ENCODE measurements at regions not wholly inside any gene's neighbourhood (a gene's known extent, or its start where the extent isn't known, plus 50 kb on each side); places are given as distances from the start of the nearest gene placed in this dataset.
"Not testable (repeated sequence)": the region's sequence is repeated elsewhere in the genome, so short reads cannot be mapped to it uniquely, and the experiment has no call there.

DNA sequence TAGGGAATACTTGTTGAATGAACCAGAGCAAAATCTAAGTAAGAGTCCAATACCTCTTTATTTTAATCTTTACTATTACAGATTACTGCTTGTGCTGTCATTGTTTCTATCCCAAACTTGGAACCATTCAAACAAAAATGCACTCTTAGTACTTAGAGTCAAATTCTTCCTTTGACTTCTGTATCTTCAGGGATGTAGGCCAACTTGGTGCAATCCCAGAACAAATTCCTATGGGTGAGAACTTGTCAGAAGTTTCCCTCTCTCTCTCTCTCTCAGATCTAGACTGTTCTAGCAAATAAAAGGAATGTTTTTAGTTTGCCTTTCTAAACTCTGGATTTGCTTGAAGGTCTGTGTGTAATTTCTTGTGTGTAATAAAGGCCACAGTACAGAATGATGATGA is 329.0 kb upstream of the TMTC4 start:
- DNase-seq: no peak

DNA sequence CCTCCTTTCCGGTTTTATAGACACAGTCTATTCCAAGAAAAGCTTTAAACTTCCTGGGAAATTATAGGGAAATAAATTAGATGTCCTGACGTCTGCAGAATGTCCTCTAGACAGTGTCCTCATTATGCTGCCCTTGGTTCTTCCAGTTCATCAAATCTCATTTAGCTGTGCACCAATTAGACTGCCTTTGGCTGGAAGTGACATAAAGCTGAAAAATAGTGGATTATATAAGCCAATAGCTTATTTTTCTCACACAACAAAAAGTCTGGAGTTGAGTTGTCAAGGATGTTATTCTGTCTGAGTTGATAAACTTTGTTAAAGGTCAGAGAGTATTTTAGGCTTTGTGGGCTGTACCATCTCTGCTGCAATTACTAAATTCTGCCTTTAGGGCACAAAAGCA is 314.8 kb upstream of the TMTC4 start:
- DNase-seq: no peak

DNA sequence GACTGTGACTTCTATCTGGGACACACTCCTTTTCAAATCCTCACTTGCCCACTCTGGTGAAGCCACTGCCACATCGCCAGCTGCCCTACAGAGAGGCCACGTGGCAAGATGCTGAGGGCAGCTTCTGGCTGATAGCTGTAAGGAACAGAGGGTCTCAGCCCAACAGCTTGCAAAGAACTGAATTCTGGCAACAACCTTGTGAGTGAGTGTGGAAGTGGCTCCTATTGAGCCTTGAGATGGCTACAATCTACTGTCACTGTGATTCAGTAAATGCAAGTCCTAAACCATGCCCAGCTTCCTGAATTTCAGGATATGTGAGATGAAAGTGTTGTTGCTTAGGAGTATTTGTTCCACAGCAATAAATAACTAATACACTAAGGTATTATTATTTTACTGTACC is 314.3 kb upstream of the TMTC4 start:
- no peak for DNase-seq

DNA sequence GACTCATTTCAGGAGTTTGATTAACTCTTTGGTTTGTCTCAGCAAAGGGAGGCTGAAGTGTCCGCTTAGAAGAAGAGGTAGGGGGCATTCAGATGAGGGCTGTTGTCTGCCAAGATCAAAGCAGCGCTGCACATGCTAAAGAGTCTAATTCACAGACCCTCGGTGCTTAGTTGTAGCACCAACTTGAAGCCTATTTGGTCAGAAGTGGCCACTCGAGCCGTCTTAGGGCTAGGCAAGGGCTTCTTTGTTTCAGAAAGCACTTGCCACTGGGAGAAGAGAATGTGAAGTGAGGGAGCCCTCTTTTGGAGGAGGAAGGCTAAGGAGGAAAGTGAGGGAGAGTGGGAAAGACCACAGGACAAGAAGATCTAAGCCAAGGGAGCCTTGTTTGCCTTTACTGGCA is 313.4 kb upstream of the TMTC4 start:
- DNase-seq: no peak

DNA sequence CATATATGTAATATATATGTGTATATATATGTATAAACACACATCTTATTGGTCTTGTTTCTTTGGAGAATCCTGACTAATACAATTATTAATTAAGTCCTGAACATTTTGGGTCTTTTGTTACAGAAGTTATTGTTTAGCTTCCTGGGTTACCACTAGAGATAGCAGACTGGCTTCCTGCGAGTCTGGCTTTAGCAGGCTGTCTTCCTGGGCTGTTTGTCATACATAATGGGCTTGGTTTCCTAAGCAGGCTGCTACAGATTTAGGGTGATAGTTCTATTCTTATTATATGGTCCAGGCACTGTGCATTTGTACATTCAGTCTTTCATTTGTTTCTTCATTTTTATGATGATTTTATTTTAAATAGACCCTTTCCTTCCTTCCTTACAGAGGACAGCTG is 312.0 kb upstream of the TMTC4 start:
- DNase-seq: no peak

DNA sequence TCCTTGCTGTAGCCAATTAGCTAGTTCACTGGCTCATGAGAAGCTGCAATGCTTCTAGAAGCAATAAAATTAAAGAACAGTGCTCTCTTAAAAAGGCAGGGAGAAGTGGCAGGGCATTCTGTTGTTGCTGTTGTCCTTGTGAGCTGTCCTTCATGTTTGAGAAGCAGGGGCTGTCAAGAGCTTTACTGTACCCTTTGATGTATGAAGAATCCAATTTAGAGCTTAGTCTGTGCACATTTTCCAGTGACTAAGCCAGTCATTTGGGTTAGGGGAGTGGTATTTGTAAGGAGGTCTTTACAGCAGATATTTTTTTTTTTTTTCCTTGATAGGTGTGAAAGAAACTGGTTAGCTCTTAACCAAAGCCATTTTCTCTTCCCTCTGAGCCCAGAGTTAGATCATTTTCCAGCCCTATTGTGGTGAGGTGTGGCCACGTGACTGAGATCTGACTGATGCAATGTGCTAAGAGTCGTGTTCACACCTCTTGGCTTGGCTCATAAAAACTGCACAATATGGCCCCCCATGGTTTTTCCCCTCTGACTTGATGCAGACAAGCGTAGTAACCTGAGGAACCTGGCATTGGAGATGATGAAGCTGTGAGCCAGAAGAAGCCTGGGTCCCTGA is 309.6 kb upstream of the TMTC4 start:
- no peak for DNase-seq

DNA sequence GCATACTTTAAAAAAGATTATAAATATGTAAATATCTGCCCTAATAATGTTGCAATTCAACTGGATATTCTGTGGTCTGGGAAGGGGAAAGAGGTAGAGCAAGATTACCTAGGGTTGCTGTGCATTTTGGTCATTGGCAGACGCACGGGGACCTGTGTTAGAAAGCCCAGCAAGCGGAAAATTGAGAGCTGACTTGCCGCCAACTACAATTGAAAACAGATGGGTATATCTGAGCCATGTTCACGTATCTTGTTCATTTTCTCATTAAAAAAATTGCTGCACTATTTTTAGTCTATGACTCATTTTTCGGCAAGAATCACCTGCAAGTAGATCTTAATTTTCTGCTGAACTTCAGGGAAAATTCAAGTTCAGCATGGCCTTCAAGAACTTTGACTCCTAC is 308.5 kb upstream of the TMTC4 start:
- DNase-seq: no peak

DNA sequence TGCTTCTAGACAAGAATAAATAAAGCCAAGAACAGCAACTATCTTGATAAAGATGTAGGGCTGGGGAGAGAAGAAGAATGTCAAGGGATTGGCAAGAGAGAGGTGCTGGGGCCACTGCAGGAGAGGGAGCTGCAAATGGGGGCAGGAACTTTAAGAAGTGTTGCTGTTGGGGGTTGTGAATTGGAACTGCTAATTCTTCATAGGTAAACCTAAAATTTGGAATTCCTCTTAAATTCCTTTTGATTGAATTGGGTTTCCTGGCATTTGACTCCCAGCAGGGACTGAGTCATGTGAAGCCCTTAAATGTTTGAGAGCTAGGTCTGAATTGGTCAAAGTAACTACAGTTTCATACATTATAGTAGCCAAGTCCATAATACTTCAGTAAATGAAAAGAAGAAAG is 305.6 kb upstream of the TMTC4 start:
- DNase-seq: no peak

DNA sequence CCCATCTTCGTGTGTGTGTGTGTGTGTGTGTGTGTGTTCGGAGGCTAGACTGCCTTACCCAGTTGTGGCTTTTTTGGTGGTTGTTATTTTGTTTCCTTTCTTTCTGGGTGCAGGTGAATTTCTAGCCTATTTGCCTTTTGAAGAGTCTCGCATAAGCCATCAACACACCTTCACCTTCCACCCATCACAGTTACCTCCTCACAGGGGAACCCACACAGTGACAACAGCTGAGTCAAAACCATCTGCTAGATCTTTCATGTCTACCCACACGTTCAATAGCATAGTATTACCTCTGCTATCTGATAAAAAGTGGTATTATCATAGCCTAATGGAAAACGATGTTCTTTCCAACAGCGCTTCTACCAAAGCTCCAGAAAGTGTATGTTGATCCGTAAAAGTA is 303.2 kb upstream of the TMTC4 start:
- no peak for DNase-seq

DNA sequence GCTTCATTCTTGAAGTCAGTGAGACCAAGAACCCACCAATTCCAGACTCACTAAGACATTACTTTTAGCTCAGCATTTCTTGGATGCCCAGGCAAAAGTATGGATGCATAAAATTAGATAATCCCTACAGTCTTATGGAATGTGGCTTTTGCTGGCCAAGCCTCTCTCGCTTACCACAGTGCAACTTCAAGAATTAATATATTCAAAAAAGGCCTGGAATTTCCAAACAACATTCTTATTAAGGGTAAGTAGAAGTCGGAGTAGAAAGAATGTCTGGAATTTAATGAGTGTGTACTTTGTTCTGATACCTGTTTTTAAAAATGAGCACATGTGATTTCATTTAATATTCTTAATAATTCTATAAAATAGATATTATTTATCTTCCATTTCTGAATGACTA is 302.4 kb upstream of the TMTC4 start:
- no peak for DNase-seq

DNA sequence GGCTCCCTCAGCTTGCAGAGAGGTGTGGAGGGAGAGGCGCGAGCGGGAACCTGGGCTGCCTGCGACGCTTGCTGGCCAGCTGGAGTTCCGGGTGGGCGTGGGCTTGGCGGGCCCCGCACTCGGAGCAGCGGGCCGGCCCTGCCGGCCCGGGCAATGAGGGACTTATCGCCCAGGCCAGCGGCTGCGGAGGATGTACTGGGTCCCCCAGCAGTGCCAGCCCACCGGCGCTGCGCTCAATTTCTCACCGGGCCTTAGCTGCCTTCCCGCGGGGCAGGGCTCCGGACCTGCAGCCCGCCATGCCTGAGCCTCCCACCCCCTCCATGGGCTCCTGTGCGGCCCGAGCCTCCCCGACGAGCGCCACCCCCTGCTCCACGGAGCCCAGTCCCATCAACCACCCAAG is 301.1 kb upstream of the TMTC4 start:
- not testable (repeated sequence) for DNase-seq

DNA sequence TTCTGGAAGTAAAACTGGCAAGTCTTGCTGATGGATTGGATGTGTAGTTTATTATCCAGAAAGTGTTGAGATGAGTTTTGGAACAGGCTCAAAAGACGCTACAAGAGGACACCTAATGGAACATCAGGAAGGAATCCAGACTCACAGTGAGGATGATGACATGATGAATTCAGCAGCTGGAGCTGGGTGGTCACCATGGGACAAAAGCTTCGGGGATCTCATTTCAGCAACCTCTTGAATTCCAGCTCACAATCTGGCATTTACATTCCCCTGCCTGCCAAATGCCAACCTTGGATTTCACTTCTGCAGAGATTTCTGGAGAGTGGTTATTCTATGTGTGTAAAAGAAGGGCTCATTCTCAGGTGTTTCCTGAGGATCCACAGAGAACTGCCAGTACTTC is 288.0 kb upstream of the TMTC4 start:
- no peak for DNase-seq

DNA sequence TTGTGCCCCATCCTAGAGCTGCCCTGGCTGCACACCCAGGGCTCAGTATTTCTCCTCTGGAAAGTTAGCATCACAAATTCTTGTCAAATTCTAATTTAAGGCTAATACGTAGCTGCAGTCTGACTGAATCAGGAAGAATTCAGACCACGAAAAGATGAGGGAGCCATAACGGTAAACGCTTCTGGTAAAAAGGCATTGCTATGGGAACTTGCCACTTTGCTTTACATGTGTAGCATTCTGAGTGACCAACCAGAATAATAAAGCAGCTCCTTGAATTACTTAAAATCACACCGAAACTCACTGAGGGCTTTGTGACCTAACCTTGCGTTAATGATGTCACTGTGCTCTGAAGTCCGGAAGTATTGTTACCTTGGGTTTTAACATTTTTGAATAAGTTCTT is 286.6 kb upstream of the TMTC4 start:
- no peak for DNase-seq

DNA sequence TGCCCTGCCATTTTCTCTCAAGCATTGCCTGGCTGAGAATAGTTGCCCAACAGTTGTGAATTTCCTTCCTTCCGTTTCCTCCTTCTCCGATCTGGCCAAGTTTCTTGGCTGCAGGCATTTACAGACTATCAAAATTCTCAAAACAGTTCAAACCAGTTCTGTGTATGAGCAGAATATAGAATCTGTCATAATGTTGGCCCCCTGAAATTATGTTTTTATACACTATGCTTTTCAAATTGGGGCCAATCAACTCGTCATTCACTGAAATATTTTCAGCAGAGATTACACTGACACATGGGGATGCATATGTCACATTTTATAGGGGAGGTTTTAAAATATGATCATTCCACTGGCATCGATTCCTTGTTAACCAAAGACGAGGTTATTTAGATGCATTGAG is 284.2 kb upstream of the TMTC4 start:
- DNase-seq: no peak

DNA sequence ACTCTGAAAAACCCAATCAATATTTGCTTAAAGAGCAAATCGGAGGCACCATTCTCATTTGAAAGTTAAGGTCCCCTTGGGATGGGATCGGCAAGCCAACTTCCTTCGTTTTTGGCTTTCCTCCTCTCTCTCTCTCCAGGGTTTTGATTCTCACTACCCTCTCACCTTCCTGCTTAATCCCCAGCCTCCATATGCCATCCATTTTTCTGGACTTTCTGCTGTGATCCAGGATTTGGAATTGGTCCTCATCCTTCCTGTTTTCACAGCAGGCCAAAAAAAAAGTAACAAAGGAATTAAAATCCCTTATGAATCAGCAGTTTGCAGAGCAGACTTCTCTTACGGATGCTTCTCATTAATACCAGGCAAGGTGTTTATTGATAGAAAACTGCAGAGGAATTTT is 283.1 kb upstream of the TMTC4 start:
- DNase-seq: no peak

DNA sequence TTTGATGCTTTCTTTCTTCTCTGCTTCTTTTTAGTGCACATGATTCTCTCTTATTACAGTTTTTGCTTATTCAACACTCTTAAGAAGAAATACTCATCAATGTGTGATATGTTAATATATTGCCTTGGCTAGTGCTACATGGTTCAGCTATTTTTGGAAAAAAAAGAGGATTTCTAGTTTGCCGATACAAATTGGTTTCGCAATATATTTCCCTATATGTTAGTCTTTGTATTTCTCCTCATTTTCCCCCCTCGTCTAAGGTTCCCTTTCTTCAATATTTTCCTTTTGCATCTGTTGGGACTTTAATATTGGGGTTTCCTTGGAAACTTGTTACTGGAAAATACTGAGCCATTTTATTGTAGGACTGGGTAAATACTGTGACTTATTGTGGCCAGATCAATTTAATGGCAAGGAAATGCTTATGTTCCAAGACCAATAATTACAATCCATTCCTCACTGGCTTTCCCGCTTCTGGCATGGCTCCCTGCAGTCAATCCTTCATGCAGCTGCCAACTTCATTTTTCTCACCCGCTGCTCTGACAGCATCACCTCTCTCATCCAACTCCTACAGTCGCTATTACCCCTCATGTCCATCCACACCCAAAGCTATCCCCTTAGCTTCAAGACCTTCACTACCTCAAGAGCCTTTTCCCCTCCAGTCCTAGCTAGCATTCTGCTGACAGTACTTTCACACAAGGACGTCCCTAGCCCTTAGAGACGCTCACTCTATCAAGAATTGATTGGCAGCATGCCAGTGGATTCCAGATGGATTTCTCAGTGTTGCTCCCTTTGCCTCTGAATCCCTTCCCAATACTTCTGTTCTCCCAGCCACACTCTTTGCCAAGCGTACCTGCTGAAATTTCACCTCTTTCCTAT is 280.1 kb upstream of the TMTC4 start:
- no peak for DNase-seq

DNA sequence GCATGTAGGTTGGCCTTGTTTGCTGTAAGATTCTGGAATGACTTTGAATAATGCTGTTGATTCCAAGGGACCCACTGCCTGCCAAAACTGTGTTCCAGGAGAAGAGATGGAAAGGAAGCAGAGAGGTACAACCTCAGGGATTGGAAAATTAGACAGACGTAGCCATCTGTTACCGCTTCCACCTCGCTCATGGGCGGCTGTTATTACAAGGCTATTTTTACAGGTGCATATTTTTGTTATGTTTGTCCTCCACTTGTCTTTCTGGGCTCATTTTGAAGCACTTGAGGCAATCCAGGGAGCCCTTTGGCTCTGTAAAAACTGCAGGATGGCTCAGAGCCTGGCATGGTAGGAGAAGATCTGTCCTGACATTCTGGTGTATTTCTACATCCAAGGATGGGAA is 276.4 kb upstream of the TMTC4 start:
- no peak for DNase-seq

DNA sequence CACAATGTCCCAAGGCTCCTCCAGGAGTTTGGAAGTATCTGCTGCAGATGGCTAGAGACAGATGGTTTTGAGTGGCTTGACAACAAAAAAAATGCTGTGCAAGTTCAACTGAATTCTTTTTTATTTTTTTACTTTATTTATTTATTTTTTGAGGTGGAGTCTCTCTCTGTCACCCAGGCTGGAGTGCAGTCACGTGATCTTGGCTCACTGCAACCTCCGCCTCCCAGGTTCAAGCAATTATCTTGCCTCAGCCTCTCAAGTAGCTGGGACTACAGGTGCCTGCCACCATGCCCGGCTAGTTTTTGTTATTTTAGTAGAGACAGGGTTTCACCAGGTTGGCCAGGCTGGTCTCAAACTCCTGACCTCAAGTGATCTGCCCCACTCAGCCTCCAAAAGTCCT is 274.3 kb upstream of the TMTC4 start:
- DNase-seq: not testable (repeated sequence)

DNA sequence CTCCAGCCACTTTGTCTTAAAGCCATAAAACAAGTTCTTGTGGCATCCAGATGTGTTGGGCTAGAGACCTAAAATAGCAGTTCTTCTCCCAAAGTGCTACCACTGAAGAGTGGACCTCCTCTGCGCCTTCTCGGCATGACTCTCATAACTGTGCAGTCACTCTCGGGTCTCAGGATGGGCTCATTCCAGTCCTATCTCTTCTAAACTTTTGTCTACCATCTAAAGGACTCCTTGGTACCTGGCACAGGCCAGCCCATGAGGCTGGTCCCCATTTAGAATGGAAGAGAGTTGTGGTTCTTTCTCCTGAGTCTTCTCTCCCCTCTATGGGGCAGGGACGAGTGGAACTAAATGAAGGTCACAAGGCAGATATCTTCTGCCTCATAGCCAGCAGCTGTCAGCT is 272.0 kb upstream of the TMTC4 start:
- no peak for DNase-seq

DNA sequence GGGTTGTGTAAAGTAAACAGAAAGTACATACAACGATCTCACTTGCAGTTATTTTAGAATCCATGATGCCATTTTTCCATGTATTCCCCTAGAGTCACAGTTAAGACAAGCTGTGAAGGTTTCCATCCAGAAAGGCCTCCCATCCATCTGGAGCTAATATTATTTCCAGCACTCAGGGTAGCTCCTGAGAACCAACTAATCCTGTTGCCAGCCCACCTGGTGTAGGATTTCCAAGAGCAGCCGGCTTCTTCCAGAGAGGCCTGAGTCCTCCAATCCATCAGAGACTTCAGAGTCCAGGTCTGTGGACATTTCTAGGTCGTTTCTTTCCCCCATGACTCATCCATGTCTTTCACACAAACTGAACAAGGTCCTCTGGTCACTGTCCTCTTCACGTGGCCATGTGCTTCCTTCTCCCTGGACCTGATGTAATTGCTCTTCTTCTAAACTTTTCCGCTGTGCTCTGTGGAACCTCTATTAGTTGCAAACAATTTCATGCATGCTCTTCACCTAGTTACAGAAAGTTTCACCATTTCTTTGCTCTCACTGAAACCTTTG is 270.3 kb upstream of the TMTC4 start:
- no peak for DNase-seq

DNA sequence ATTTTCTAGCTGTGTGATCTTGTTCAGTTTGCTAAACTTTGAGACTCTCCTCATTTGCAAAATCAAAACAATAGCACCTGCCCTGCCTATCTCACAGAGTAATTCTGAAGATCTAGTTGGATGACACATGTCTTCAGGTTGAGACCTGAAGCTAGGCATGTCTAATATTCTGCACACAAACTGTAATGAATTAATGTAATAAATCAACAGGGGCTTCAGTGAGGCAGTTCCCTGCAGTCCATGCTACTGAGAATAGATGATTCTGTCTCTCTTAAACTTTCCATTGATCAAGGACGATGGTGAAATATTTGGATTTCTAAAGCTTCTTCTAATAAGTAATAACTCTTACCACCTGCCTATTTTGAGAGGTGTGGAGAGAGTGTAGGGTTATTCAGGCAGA is 268.1 kb upstream of the TMTC4 start:
- no peak for DNase-seq

DNA sequence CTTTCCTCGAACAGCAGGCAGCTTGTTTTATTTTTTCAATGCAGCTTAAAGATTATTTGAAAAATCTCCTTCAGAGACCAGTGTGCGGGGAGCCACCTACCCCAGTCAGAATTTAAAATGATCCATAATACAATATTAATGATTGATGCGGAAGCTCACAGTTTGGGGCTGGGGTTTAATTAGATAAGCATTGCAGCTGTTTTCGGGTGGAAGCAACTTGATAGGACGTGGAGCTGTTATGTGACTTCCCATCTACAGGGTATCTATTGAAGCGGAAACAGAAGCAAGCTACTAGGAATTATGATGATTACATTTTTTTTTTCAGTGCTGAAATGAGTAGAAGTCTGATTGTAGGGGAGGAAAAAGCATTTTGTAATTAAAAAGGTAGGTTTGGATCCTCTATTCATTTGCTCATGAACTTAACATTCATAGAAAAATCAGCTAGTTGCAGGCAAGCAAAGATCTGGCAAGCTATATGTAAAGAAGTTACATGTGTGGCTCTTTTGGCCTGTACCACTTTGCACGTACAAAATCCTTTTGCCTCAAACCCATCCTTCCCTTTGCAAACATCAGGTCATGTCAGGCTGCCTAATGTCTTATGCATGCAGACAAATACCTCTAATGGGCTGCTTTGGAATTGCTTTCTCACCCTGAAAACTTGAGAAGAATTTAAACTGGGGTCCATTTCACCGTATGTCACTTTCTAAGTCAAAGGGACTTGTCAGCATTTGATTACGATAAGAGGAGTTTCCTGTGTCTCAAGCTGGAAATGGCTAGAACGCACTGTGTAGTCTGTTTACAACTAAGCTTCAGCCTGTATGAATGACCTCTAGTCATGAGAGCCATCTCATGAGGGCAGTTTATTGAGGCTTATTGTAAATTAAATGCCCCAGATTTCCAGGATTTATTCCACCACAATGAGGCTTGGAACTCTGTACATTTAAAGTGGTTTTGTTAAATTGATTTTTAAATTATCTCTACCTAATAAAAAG is 267.1 kb upstream of the TMTC4 start:
- DNase-seq: no peak

DNA sequence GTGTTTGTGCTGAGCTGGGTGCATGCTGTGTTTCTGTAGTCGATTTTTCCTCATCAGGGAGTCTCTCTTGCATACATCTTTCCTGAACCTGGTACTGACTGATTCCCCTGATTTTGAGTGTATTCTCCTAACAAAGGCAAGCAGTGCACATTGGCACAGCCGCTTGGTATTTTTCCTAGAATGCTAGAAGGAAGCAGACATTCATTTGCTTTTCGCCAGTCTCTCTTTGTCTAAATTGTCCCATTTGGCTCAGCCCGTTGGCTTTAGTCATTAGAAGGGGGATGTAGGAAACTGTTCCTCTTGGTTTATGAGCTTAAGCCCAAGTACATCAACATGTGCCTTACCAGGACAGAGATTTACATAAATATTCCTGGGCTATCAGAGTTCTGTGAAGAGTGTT is 266.1 kb upstream of the TMTC4 start:
- DNase-seq: no peak
